C4-2B (cell line): ENCODE measurements at regions not wholly inside any gene's neighbourhood (a gene's known extent, or its start where the extent isn't known, plus 50 kb on each side); places are given as distances from the start of the nearest gene placed in this dataset.

Source experiments
- CTCF ChIP-seq: fragments of 450-650 bp; conservative IDR thresholded peaks from 2 replicates; pipeline ENCODE4 v1.5.1; 2017; ENCODE audit warnings: mild to moderate bottlenecking
- ZFX ChIP-seq: fragments of 450-650 bp; IDR thresholded peaks from 2 replicates; pipeline ENCODE4 v1.6.1; 2017

- TF ChIP-seq CTCF (no peak), ZFX (no peak)
These were observed 613.5 kb downstream of the IQCM start for GRCh38 chr4:149202117-149202516.
